ENCODE measurements at regions not wholly inside any gene's neighbourhood (a gene's known extent, or its start where the extent isn't known, plus 50 kb on each side); places are given as distances from the start of the nearest gene placed in this dataset.

- no peak overlapping the region for H3K4me3 ChIP-seq (ENCODE audit: low read depth, low read length)
- no peak for TF ChIP-seq CTCF (IDR thresholded peaks at IDR 0.05; ENCODE audit: borderline replicate concordance, insufficient read depth, low read depth, low read length)
Observed at GRCh38 chr4:29009908-29010307, 1710.3 kb upstream of the PCDH7 start.

DNA sequence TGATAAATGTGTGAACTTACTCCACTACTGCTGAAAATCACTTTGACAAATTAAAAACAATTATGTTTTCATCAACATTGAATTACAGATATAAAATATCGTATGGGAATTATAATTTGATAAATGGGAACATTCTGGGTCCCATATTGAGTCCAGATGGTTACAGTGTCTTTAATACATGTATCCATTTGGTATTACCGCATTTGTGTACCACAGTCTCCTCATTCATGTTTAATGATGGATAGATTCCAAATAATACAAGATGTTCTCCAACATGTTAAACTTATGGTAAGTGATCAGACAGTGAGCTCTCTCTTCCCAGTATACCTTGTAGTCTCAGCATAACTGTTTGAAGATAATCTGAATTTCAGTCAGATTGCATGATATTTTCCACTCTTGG lies 1706.8 kb upstream of the PCDH7 start:
- H3K4me3 ChIP-seq (ENCODE audit: low read depth, low read length): no peak overlapping the region
- TF ChIP-seq CTCF (IDR thresholded peaks at IDR 0.05; ENCODE audit: borderline replicate concordance, insufficient read depth, low read depth, low read length): no peak

DNA sequence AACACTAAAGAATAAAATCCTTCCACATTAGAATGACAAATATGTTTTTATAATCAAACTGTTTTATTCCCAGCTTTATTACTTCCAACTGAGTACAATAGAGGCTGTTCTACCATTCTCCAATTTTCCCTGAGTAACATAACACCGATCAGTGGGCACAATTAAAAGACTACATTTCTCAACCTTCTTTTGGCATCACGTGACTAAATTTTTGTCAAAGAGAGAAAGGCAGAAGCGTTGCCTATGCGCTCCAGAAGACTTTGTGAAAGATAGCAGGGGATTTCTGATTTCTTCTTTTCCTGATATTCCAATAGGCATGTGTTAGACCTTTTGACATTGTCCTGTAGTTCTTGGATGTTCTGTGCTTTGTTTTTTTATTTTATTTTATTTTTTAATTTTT lies 1705.6 kb upstream of the PCDH7 start:
- H3K4me3 ChIP-seq (ENCODE audit: low read depth, low read length): no peak overlapping the region
- TF ChIP-seq CTCF (IDR thresholded peaks at IDR 0.05; ENCODE audit: borderline replicate concordance, insufficient read depth, low read depth, low read length): no peak

DNA sequence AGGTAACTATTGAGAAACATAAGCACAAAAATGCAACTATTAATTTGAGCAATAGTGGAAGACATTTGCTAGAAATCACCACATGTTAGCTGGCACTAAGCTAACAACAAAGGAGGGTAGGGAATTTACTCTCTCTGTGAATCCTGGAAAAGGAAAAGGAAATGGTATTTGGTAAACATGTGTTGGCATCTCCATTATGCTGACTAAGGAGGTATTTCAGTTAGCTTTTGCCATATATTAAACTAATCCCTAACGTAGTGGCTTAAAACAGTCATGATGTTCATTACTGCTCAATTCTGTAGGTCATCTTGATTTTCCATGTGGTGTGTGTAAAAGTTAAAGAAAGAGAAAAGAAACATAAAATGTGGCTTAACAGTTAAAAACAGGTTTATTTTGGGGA lies 1686.5 kb upstream of the PCDH7 start:
- H3K4me3 ChIP-seq (ENCODE audit: low read depth, low read length): no peak overlapping the region
- no peak for TF ChIP-seq CTCF (IDR thresholded peaks at IDR 0.05; ENCODE audit: borderline replicate concordance, insufficient read depth, low read depth, low read length)

GRCh38 chr4:29037501-29037900 lies 1682.7 kb upstream of the PCDH7 start:
- H3K4me3 ChIP-seq (ENCODE audit: low read depth, low read length): no peak overlapping the region
- no peak for TF ChIP-seq CTCF (IDR thresholded peaks at IDR 0.05; ENCODE audit: borderline replicate concordance, insufficient read depth, low read depth, low read length)

DNA sequence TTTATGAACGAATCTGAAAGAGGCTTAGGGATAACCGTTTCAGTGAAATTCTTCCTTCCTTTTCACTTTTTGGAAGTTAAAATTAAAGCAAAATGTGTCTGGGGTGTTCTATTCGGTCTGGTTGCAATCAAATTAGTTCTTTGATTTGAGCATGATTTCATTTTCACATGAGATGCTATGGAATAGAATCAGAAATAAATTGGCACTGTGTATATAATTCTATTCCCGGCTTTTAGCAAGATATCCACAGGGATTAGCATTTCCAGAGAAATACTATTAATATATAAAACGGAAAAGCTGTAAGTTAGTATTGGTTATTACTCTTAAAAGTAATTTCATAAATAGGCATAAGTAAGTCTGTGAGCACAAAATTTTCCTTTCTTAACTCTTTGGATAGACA lies 1676.8 kb upstream of the PCDH7 start:
- no peak for TF ChIP-seq CTCF (IDR thresholded peaks at IDR 0.05; ENCODE audit: borderline replicate concordance, insufficient read depth, low read depth, low read length)
- H3K4me3 ChIP-seq (ENCODE audit: low read depth, low read length): no peak overlapping the region

DNA sequence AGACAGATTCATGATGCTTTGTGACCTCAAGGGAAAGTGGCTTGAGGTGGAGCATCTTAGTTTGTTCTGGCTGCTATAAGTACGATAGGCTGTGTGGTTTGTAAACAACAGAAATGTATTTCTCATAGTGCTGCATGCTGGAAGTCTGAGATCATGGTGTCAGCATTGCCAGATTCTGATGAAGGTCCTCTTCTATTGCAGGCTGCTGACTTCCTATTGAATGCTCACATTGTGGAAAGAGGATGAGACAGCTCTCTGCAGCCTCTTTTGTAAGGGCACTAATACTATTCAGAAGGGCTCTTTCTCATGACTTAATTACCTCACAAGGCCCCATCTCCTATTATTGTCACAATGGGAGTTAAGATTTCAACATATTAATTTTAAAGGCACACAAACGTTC lies 1674.0 kb upstream of the PCDH7 start:
- TF ChIP-seq CTCF (IDR thresholded peaks at IDR 0.05; ENCODE audit: borderline replicate concordance, insufficient read depth, low read depth, low read length): no peak
- no peak overlapping the region for H3K4me3 ChIP-seq (ENCODE audit: low read depth, low read length)
